GM13976 (cell line): ENCODE measurements at regions not wholly inside any gene's neighbourhood (a gene's known extent, or its start where the extent isn't known, plus 50 kb on each side); places are given as distances from the start of the nearest gene placed in this dataset.

ENCODE experiments used
- DNase-seq: peaks from one replicate; pipeline ENCODE4 v3.0.0; 2012; ENCODE audit warnings: low spot score
- CTCF ChIP-seq: IDR thresholded peaks from 2 replicates; pipeline ENCODE4 v1.5.1; 2012; ENCODE audit warnings: borderline replicate concordance, mild to moderate bottlenecking; ENCODE audit not compliant: insufficient read depth; ENCODE audit errors: extremely low read depth, missing control alignments, control extremely low read depth
- in situ Hi-C: fragments of 300-500 bp; cut with MboI; formaldehyde crosslinking; loops from one replicate; pipeline ENCODE4 v1.12.0; 2022; ENCODE audit warnings: low sequenced_read_pairs, mixed read lengths, inconsistent platforms; ENCODE audit not compliant: unreplicated experiment

GRCh38 chr4:155539746-155540145 lies 126.9 kb upstream of the GUCY1A1 start:
- DNase-seq: no peak
- no peak for TF ChIP-seq CTCF
- in situ Hi-C loops: no loop called here

- TF ChIP-seq CTCF: no peak
- no peak for DNase-seq
- in situ Hi-C loops: no loop called here
These were observed 130.7 kb upstream of the GUCY1A1 start for GRCh38 chr4:155535802-155536454.

- TF ChIP-seq CTCF: no peak
- no peak for DNase-seq
- in situ Hi-C loops: no loop called here
These were observed 134.1 kb upstream of the GUCY1A1 start for GRCh38 chr4:155532373-155533085.

GRCh38 chr4:155530857-155531256 lies 135.8 kb upstream of the GUCY1A1 start:
- in situ Hi-C loops: no loop called here
- no peak for TF ChIP-seq CTCF
- no peak for DNase-seq

GRCh38 chr4:155530290-155530689 lies 136.4 kb upstream of the GUCY1A1 start:
- DNase-seq: no peak
- in situ Hi-C loops: no loop called here
- no peak for TF ChIP-seq CTCF

GRCh38 chr4:155529716-155530115 lies 136.9 kb upstream of the GUCY1A1 start:
- in situ Hi-C loops: no loop called here
- no peak for DNase-seq
- no peak for TF ChIP-seq CTCF
